Activated naive CD8-positive, alpha-beta T cell (primary cell): ENCODE measurements at regions not wholly inside any gene's neighbourhood (a gene's known extent, or its start where the extent isn't known, plus 50 kb on each side); places are given as distances from the start of the nearest gene placed in this dataset.

ENCODE experiments used
- H3K27ac Mint-ChIP-seq: one replicate; pipeline ENCODE4 v1.8.0; 2021; ENCODE audit warnings: mixed read lengths
- H3K27me3 Mint-ChIP-seq: one replicate; pipeline ENCODE4 v1.8.0; 2021; ENCODE audit warnings: mixed read lengths
- H3K36me3 Mint-ChIP-seq: one replicate; pipeline ENCODE4 v1.8.0; 2021; ENCODE audit warnings: mixed read lengths
- H3K4me1 Mint-ChIP-seq: one replicate; pipeline ENCODE4 v1.8.0; 2021; ENCODE audit warnings: low read depth, mixed read lengths
- H3K4me3 Mint-ChIP-seq: one replicate; pipeline ENCODE4 v1.8.0; 2021; ENCODE audit warnings: mild to moderate bottlenecking, mixed read lengths
- H3K9me3 Mint-ChIP-seq: one replicate; pipeline ENCODE4 v1.8.0; 2021; ENCODE audit warnings: low read depth, mixed read lengths

GRCh38 chr5:173753307-173754168 is 134.6 kb upstream of the CPEB4 start:
- Mint-ChIP-seq H3K27me3 (no peaks in the 10 kb centered on the region), H3K27ac (no peak overlapping the region), H3K36me3 (no peaks in the 10 kb centered on the region), H3K9me3 (no peaks in the 10 kb centered on the region), H3K4me3 (no peak overlapping the region), H3K4me1 (no peaks in the 10 kb centered on the region)

- no peaks in the 10 kb centered on the region for H3K36me3 Mint-ChIP-seq
- H3K4me1 Mint-ChIP-seq, result no peaks in the 10 kb centered on the region
- H3K4me3 Mint-ChIP-seq, result no peak overlapping the region
- H3K9me3 Mint-ChIP-seq, result no peaks in the 10 kb centered on the region
- H3K27ac Mint-ChIP-seq, result no peak overlapping the region
- H3K27me3 Mint-ChIP-seq, result no peaks in the 10 kb centered on the region
Measured at GRCh38 chr5:173755319-173755718, 132.8 kb upstream of the CPEB4 start.

DNA sequence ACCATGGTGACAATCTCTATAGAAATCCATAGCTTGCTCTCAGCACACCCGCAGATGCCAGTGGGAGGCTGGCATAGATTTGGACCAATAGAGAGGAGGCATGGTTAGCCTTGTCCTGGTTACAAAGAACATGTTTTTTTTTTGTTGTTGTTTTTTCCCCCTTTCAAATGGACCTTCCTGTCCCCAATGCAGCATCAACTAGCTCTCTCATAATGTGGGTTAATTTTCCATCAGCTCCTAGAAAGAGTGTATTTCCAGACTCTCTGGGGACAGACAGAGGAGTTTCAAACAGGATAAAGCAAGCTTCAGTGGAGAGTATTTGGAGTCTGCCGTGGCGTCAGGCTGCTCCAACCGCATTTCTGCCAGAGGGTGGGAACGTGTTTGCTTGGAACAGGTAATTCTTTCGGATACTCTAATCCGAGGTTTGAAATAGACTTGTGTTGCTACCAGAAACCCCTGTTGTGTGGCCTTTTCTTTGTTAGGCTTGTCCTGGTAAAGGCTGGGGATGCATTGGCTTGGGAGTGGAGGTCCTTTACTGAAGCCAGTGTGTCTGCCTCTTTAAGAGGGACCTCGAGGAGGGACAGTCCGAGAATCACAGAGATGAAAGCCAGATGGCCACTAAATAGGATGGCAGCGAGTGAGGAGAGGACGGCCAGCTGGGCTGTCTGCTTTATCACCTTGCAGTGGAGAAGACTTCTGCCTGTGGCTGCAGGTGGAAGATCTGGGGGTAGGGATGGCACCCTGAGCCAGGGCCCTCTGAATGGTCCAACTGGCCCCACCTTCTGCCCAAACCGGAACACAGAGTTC is 130.5 kb upstream of the CPEB4 start:
- Mint-ChIP-seq H3K4me1 (no peaks in the 10 kb centered on the region), H3K36me3 (no peaks in the 10 kb centered on the region), H3K27ac (no peak overlapping the region), H3K27me3 (no peaks in the 10 kb centered on the region), H3K9me3 (no peaks in the 10 kb centered on the region), H3K4me3 (no peak overlapping the region)

GRCh38 chr5:173758676-173759075 is 129.5 kb upstream of the CPEB4 start:
- no peak overlapping the region for H3K27ac Mint-ChIP-seq
- no peaks in the 10 kb centered on the region for H3K9me3 Mint-ChIP-seq
- H3K4me3 Mint-ChIP-seq, result no peak overlapping the region
- H3K4me1 Mint-ChIP-seq, result no peaks in the 10 kb centered on the region
- no peaks in the 10 kb centered on the region for H3K36me3 Mint-ChIP-seq
- H3K27me3 Mint-ChIP-seq, result no peaks in the 10 kb centered on the region

GRCh38 chr5:173759691-173760090 is 128.5 kb upstream of the CPEB4 start:
- no peaks in the 10 kb centered on the region for H3K36me3 Mint-ChIP-seq
- H3K27me3 Mint-ChIP-seq, result no peaks in the 10 kb centered on the region
- H3K4me3 Mint-ChIP-seq, result no peak overlapping the region
- H3K9me3 Mint-ChIP-seq, result no peaks in the 10 kb centered on the region
- no peak overlapping the region for H3K27ac Mint-ChIP-seq
- no peaks in the 10 kb centered on the region for H3K4me1 Mint-ChIP-seq

DNA sequence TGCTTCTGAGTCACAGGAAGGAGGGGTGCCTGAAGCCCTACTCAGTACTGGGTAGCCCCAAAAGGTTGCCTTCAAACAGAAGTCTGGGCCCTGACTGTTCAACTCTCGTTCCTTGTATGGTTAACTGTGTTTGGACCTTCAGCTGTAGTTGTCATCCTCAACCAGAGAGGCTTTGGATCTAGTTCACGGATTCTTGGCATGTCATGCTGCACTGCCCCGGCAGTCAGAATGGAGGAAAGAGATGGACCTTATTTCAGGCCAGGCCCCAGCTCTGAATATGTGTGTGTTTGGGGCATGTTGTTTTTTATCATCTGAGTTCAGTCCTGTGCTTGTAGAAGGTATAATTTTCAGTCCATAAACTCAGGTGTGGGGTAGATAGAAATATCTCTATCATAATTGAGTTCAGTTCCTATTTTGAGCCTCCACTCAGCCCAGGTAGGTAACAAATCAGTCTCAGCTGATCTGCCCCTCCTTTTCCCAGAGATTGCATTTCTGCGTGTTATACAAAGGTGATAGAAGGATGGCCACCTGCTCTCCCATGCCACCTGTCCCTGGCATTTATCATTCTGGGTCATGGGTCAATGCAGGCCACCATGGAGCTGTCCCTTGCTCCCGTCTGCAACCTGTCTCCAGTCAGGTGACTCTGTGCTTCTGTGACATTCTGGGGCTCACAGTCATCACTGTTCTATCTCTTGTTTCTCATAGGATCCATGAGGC is 127.5 kb upstream of the CPEB4 start:
- Mint-ChIP-seq H3K9me3 (no peaks in the 10 kb centered on the region), H3K27me3 (no peaks in the 10 kb centered on the region), H3K4me3 (no peak overlapping the region), H3K36me3 (no peaks in the 10 kb centered on the region), H3K4me1 (no peaks in the 10 kb centered on the region), H3K27ac (no peak overlapping the region)

DNA sequence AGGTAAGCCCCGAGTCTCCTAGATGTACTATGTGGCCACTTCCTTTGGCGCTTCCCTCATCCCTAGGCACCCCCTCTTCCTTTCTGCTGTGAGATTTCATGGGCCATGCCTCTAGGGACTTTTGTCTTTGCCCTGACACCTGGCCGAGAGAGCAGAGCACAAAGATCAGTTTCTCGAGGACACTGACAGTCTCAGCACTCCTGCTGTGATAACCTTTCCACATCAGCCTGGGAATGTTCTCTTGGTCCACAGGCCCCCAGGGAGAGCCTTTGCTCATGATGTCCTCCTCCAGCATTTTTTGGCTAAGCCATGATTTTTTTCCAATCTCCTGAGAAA is 127.0 kb upstream of the CPEB4 start:
- Mint-ChIP-seq H3K4me1 (no peaks in the 10 kb centered on the region), H3K27ac (no peak overlapping the region), H3K4me3 (no peak overlapping the region)

DNA sequence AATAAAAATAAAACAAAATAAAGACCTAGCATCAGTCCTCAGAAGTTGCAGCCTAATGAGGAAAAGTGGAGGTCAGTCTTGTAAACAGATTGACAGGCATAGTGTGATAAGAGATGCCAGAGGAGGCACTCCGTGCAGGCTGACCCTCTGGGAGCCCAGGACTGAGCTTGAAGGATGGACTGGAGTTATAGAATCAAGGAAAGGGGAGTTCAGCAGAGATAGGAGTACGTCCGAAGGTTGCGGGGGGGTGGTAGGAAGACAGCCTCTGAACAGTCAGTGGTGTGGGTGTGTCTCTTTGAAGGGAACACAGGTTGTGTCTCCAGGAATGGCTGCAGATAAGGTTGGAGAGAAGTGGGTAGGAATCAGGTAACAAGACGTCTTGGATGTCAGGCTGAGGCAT is 126.1 kb upstream of the CPEB4 start:
- H3K4me3 Mint-ChIP-seq, result no peak overlapping the region
- H3K36me3 Mint-ChIP-seq, result no peaks in the 10 kb centered on the region
- no peak overlapping the region for H3K27ac Mint-ChIP-seq
- no peaks in the 10 kb centered on the region for H3K4me1 Mint-ChIP-seq
- no peaks in the 10 kb centered on the region for H3K9me3 Mint-ChIP-seq
- no peaks in the 10 kb centered on the region for H3K27me3 Mint-ChIP-seq

More for the DNA sequence above, 127.0 kb upstream of the CPEB4 start:
- Mint-ChIP-seq H3K9me3 (no peaks in the 10 kb centered on the region), H3K36me3 (no peaks in the 10 kb centered on the region), H3K27me3 (no peaks in the 10 kb centered on the region)

GRCh38 chr5:173762930-173763329 is 125.2 kb upstream of the CPEB4 start:
- Mint-ChIP-seq H3K4me1 (no peaks in the 10 kb centered on the region), H3K4me3 (no peak overlapping the region), H3K27ac (no peak overlapping the region), H3K27me3 (no peaks in the 10 kb centered on the region), H3K9me3 (no peaks in the 10 kb centered on the region), H3K36me3 (no peaks in the 10 kb centered on the region)

- Mint-ChIP-seq H3K27ac (no peak overlapping the region), H3K27me3 (no peaks in the 10 kb centered on the region), H3K4me3 (no peak overlapping the region), H3K9me3 (no peaks in the 10 kb centered on the region), H3K36me3 (no peaks in the 10 kb centered on the region), H3K4me1 (no peaks in the 10 kb centered on the region)
Measured at GRCh38 chr5:173763410-173763809, 124.7 kb upstream of the CPEB4 start.

- H3K36me3 Mint-ChIP-seq, result no peaks in the 10 kb centered on the region
- no peak overlapping the region for H3K4me3 Mint-ChIP-seq
- H3K4me1 Mint-ChIP-seq, result no peaks in the 10 kb centered on the region
- no peaks in the 10 kb centered on the region for H3K27me3 Mint-ChIP-seq
- no peak overlapping the region for H3K27ac Mint-ChIP-seq
- H3K9me3 Mint-ChIP-seq, result no peaks in the 10 kb centered on the region
Measured at GRCh38 chr5:173764332-173765028, 123.7 kb upstream of the CPEB4 start.

DNA sequence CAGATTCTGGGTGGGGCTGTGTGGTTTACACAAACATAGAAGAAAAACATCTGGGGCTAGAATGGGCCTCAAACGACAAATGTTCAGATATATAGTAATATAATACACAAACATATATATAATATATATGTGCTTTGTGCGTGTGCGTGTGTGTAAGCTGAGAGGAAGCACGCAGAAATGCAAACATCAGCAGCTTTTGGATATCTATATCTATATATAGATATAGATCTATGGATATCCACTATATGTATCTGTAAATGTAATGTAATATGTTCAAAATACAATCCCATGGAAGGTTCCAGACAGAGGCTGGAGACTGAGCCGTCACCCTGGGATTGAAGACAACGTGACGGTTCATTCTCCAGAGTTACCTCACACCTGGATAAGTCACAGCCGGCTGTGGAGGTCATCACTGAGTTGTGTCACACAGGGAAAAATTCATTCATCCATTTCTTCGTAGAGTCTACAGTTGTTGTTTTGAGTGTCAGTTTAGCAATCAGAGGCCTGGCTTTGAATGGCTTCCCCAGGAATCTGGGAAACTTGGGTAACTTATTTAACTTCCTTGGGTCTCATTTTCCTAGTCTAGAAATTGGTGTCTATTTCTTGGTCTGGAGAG is 123.0 kb upstream of the CPEB4 start:
- no peak overlapping the region for H3K4me3 Mint-ChIP-seq
- H3K27ac Mint-ChIP-seq, result no peak overlapping the region
- no peaks in the 10 kb centered on the region for H3K36me3 Mint-ChIP-seq
- no peaks in the 10 kb centered on the region for H3K4me1 Mint-ChIP-seq
- no peaks in the 10 kb centered on the region for H3K27me3 Mint-ChIP-seq
- H3K9me3 Mint-ChIP-seq, result no peaks in the 10 kb centered on the region

- Mint-ChIP-seq H3K36me3 (no peaks in the 10 kb centered on the region), H3K9me3 (no peaks in the 10 kb centered on the region), H3K27ac (no peak overlapping the region), H3K4me3 (no peak overlapping the region), H3K4me1 (no peaks in the 10 kb centered on the region), H3K27me3 (no peaks in the 10 kb centered on the region)
Measured at GRCh38 chr5:173765661-173766060, 122.5 kb upstream of the CPEB4 start.

GRCh38 chr5:173767574-173768266 is 120.4 kb upstream of the CPEB4 start:
- H3K4me1 Mint-ChIP-seq, result no peaks in the 10 kb centered on the region
- H3K27ac Mint-ChIP-seq, result no peak overlapping the region
- no peak overlapping the region for H3K4me3 Mint-ChIP-seq
- H3K36me3 Mint-ChIP-seq, result no peaks in the 10 kb centered on the region
- no peaks in the 10 kb centered on the region for H3K27me3 Mint-ChIP-seq
- H3K9me3 Mint-ChIP-seq, result no peaks in the 10 kb centered on the region
